ENCODE measurements at regions not wholly inside any gene's neighbourhood (a gene's known extent, or its start where the extent isn't known, plus 50 kb on each side); places are given as distances from the start of the nearest gene placed in this dataset.

DNA sequence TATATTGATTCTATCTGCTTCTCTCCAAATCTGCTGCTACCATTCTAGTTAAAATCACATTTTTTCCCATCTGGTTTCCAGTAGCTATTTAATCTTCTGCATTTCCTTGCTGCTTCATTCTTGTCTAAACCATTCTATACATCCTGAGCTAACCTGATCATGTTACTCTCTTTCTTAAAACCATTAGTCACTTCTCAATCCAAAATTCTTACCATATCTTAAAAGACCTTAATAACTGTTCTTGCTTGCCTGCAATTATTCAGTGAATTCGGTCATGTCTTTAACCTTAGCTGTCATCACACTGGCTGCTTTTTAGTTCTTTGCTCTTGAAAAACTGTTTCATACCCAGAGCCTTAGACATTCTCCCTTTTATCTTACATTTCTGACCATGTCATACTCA is 56.4 kb upstream of the PZP start:
- DNase-seq (ENCODE audit: low read depth in 4 of 4, low spot score in 2 of 4): no peak

DNA sequence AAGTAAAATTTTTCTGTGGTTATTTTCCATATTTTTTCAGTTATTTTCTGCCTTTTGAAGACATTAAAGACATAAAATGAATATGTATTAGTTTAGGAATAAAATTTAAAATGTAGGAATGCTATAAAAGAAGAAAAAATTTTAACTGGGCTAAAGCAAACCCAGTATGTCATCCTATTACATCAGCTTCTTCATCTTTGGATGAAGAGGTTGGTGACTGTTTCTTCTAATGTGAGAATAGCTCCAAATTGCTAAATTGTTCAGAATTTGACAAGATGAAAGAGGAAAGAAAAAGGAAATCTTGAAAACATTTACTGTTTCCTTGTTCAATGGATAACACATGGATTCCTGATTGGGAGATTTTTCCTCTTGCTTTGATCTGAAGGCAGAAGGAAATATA is 52.7 kb upstream of the PZP start:
- no peak for DNase-seq (ENCODE audit: low read depth in 4 of 4, low spot score in 2 of 4)

DNA sequence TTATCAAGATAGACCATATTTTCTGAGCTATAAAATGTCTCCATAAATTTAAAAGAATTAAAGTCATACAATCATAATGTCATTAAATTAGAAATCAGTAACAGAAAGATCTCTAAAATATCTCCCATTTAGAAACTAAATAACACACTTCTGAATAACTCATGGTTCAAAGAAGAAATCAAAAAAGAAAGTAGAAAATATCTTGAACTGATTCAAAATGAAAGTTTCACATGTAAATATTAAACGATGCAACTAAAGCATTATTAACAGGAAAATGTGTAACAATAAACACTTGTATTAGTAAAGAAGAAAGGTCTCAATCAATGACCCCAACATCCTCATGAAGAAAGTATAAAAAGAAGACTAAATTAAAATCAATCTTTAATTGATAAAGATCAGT is 50.5 kb upstream of the PZP start:
- no peak for DNase-seq (ENCODE audit: low read depth in 4 of 4, low spot score in 2 of 4)

Data from left renal cortex interstitium (tissue), 4 donors.